ENCODE measurements at regions not wholly inside any gene's neighbourhood (a gene's known extent, or its start where the extent isn't known, plus 50 kb on each side); places are given as distances from the start of the nearest gene placed in this dataset.

DNA sequence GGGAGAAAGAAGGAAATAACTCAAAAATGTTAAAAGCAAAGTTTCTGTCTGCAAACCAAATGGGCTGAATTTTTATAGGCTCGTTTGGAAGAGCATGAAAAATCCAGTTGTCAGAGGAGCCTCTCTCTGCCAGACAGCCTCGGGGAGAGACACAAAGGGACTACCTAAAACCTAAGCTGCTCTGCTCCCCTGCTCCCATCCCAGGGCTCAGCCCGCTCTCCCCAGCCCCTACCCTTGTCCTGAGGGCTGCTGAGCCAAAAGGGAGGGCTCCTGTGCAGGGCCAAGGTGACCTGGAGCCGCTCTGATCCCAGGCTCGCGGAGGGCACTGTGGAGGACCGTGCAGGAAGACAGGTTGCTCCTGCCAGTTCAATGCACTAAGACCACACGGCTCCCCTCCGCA is 96.7 kb upstream of the UQCRFS1 start:
- H4K20me1 ChIP-seq (ENCODE audit: insufficient read depth, low read length) = no peaks in the 10 kb centered on the region
- TF ChIP-seq, protein P1, sequence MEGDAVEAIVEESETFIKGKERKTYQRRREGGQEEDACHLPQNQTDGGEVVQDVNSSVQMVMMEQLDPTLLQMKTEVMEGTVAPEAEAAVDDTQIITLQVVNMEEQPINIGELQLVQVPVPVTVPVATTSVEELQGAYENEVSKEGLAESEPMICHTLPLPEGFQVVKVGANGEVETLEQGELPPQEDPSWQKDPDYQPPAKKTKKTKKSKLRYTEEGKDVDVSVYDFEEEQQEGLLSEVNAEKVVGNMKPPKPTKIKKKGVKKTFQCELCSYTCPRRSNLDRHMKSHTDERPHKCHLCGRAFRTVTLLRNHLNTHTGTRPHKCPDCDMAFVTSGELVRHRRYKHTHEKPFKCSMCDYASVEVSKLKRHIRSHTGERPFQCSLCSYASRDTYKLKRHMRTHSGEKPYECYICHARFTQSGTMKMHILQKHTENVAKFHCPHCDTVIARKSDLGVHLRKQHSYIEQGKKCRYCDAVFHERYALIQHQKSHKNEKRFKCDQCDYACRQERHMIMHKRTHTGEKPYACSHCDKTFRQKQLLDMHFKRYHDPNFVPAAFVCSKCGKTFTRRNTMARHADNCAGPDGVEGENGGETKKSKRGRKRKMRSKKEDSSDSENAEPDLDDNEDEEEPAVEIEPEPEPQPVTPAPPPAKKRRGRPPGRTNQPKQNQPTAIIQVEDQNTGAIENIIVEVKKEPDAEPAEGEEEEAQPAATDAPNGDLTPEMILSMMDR (IDR thresholded peaks at IDR 0.05; ENCODE audit: borderline replicate concordance, extremely low read depth, low read length, poor library complexity, severe bottlenecking) = no peak
- H3K9ac ChIP-seq (ENCODE audit: low read depth, low read length) = no peak overlapping the region
- H3K79me2 ChIP-seq (ENCODE audit: insufficient read depth, low read length) = no peaks in the 10 kb centered on the region
- no peak overlapping the region for H3K4me3 ChIP-seq (ENCODE audit: low read depth in 1 of 2, low read length in 2 of 2)
- H3K9me3 ChIP-seq (ENCODE audit: insufficient read depth, low read length, severe bottlenecking) = no peaks in the 10 kb centered on the region
- no peaks in the 10 kb centered on the region for H3K36me3 ChIP-seq (ENCODE audit: insufficient read depth, low read length)
- no peak overlapping the region for H3K4me2 ChIP-seq (ENCODE audit: insufficient read depth, low read length)
- DNase-seq (no peak), ATAC-seq (ENCODE audit: insufficient read depth, low read depth) (no peak)
- no peaks in the 10 kb centered on the region for H3K4me1 ChIP-seq (ENCODE audit: insufficient read depth, low read length)
- H3K27me3 ChIP-seq (ENCODE audit: insufficient read depth, low read length, poor library complexity) = peaks cover 3% of the 10 kb centered on the region
- H3K27ac ChIP-seq (ENCODE audit: low read length) = no peak overlapping the region
- H2AFZ ChIP-seq (ENCODE audit: low read depth, low read length) = no peak overlapping the region

DNA sequence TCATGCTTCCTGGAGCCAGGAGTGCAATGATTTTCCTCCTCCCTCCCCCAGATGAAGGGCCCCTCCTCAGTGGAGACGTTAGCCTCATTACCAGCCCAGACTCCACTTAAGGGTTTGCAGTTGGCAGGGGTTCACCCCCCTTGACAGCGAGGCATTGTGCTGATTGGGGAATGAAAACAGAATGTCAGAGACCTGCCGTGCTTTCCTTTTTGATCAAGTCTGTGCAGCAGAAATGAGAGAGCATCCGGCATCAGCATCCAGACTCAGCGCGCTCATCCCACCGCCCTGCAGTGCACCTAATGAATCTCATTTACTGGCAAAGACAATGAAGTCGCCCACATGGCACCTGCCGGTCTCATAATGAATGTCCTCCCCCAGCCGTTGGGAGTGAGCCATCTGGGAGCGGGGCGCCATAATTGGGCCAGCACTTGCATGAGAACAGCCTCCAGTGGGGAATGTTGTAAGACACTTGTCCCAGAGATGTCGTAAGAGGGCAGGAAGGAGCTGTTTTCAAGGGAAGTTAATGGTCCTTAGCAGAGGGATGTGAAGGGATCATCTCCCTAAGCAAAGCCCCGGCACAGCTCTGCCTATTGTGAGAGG is 98.3 kb upstream of the UQCRFS1 start:
- Histone ChIP-seq H3K27ac (ENCODE audit: low read length) (no peak overlapping the region), H3K4me3 (ENCODE audit: low read depth in 1 of 2, low read length in 2 of 2) (no peak overlapping the region), H3K36me3 (ENCODE audit: insufficient read depth, low read length) (no peaks in the 10 kb centered on the region), H3K4me2 (ENCODE audit: insufficient read depth, low read length) (no peak overlapping the region), H3K9ac (ENCODE audit: low read depth, low read length) (no peak overlapping the region), H3K4me1 (ENCODE audit: insufficient read depth, low read length) (no peaks in the 10 kb centered on the region), H3K27me3 (ENCODE audit: insufficient read depth, low read length, poor library complexity) (peaks cover 3% of the 10 kb centered on the region), H2AFZ (ENCODE audit: low read depth, low read length) (no peak overlapping the region), H3K79me2 (ENCODE audit: insufficient read depth, low read length) (no peaks in the 10 kb centered on the region), H3K9me3 (ENCODE audit: insufficient read depth, low read length, severe bottlenecking) (no peaks in the 10 kb centered on the region), H4K20me1 (ENCODE audit: insufficient read depth, low read length) (no peaks in the 10 kb centered on the region)
- TF ChIP-seq EZH2 (IDR thresholded peaks at IDR 0.05; ENCODE audit: borderline replicate concordance, low read depth, low read length, severe bottlenecking) = no peak
- TF ChIP-seq, protein P1 (IDR thresholded peaks at IDR 0.05; ENCODE audit: borderline replicate concordance, extremely low read depth, low read length, poor library complexity, severe bottlenecking) = no peak
- ATAC-seq (ENCODE audit: insufficient read depth, low read depth) = no peak
- DNase-seq = no peak

DNA sequence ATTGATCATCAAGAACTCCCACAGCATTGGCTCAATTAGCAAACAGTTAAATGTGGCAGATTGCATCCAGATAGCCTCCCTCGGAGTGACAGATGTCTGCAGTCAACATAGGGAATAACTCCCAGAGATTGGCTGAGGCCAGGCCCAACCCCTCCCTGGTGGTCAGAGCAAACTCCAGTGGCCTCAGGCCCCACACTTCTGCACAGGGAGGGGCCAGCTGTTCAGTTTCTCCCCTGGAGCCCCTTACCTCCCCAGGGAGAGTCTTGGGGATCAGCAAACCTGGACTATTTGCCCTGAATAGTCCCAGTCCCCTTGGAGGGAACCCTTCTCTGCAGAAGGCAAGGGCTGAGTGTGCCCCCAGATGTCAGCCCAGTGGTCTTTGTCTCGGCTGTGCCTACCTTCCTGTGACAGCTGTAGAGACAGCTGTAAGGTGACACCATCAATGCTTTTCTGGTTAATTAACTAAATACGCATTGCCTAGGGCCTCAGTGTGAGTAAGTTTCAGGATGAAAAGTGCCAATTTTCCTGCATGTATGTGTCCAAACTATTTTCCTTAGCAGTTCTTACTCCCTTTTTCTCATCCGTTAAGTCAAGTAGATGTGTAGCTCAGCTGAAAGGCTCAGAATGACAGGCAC is 102.7 kb upstream of the UQCRFS1 start:
- H3K9me3 ChIP-seq (ENCODE audit: insufficient read depth, low read length, severe bottlenecking) = no peaks in the 10 kb centered on the region
- H3K4me2 ChIP-seq (ENCODE audit: insufficient read depth, low read length) = no peak overlapping the region
- no peaks in the 10 kb centered on the region for H3K4me1 ChIP-seq (ENCODE audit: insufficient read depth, low read length)
- no peak overlapping the region for H2AFZ ChIP-seq (ENCODE audit: low read depth, low read length)
- H3K9ac ChIP-seq (ENCODE audit: low read depth, low read length) = no peak overlapping the region
- no peaks in the 10 kb centered on the region for H3K36me3 ChIP-seq (ENCODE audit: insufficient read depth, low read length)
- H3K27ac ChIP-seq (ENCODE audit: low read length) = no peak overlapping the region
- H4K20me1 ChIP-seq (ENCODE audit: insufficient read depth, low read length) = no peaks in the 10 kb centered on the region
- DNase-seq (no peak), ATAC-seq (ENCODE audit: insufficient read depth, low read depth) (no peak)
- H3K4me3 ChIP-seq (ENCODE audit: low read depth in 1 of 2, low read length in 2 of 2) = no peak overlapping the region
- peaks cover 8% of the 10 kb centered on the region for H3K27me3 ChIP-seq (ENCODE audit: insufficient read depth, low read length, poor library complexity)
- H3K79me2 ChIP-seq (ENCODE audit: insufficient read depth, low read length) = no peaks in the 10 kb centered on the region
- TF ChIP-seq, protein P1 (IDR thresholded peaks at IDR 0.05; ENCODE audit: borderline replicate concordance, extremely low read depth, low read length, poor library complexity, severe bottlenecking) = no peak
- TF ChIP-seq EZH2 (IDR thresholded peaks at IDR 0.05; ENCODE audit: borderline replicate concordance, low read depth, low read length, severe bottlenecking) = no peak

All from DND-41 (cell line).